NCI-H2029 (cell line): ENCODE measurements at regions not wholly inside any gene's neighbourhood (a gene's known extent, or its start where the extent isn't known, plus 50 kb on each side); places are given as distances from the start of the nearest gene placed in this dataset.

ENCODE experiments used
- DNase-seq: peaks from one replicate; lab custom pipeline; 2025; lab: John Stamatoyannopoulos, UW

GRCh38 chr2:2848621-2849333, 517.7 kb upstream of the MYT1L start:
- no peak for DNase-seq

- DNase-seq = no peak
Measured at GRCh38 chr2:2848198-2848597, 517.1 kb upstream of the MYT1L start.

GRCh38 chr2:2847209-2847676, 516.2 kb upstream of the MYT1L start:
- DNase-seq = peak; percentile 29

- peak; percentile 96 for DNase-seq
Measured at GRCh38 chr2:2846332-2847208, 515.5 kb upstream of the MYT1L start.

GRCh38 chr2:2845806-2846315, 514.8 kb upstream of the MYT1L start:
- DNase-seq = no peak

GRCh38 chr2:2845267-2845666, 514.2 kb upstream of the MYT1L start:
- no peak for DNase-seq

GRCh38 chr2:2843969-2844548, 513.0 kb upstream of the MYT1L start:
- DNase-seq = no peak

GRCh38 chr2:2842466-2842865, 511.4 kb upstream of the MYT1L start:
- no peak for DNase-seq

- no peak for DNase-seq
Measured at GRCh38 chr2:2840681-2841300, 509.7 kb upstream of the MYT1L start.

- no peak for DNase-seq
Measured at GRCh38 chr2:2839782-2840531, 508.9 kb upstream of the MYT1L start.

- no peak for DNase-seq
Measured at GRCh38 chr2:2839393-2839781, 508.3 kb upstream of the MYT1L start.

- DNase-seq = no peak
Measured at GRCh38 chr2:2838548-2838845, 507.4 kb upstream of the MYT1L start.

GRCh38 chr2:2837746-2838547, 506.9 kb upstream of the MYT1L start:
- DNase-seq = no peak

GRCh38 chr2:2836343-2837070, 505.4 kb upstream of the MYT1L start:
- no peak for DNase-seq

- DNase-seq = no peak
Measured at GRCh38 chr2:2834516-2835254, 503.6 kb upstream of the MYT1L start.

GRCh38 chr2:2834105-2834504, 503.0 kb upstream of the MYT1L start:
- DNase-seq = no peak

GRCh38 chr2:2832657-2833056, 501.6 kb upstream of the MYT1L start:
- DNase-seq = no peak

- no peak for DNase-seq
Measured at GRCh38 chr2:2831633-2832032, 500.6 kb upstream of the MYT1L start.

- DNase-seq = no peak
Measured at GRCh38 chr2:2830576-2830975, 499.5 kb upstream of the MYT1L start.
